HFFc6 (cell line): ENCODE measurements at regions not wholly inside any gene's neighbourhood (a gene's known extent, or its start where the extent isn't known, plus 50 kb on each side); places are given as distances from the start of the nearest gene placed in this dataset.

Experiments
- DNase-seq: peaks from one replicate; pipeline ENCODE4 v3.0.0-alpha.2; 2018
- H3K27ac Mint-ChIP-seq: 2 replicates; pipeline ENCODE4 v1.8.0; 2020; ENCODE audit warnings: mild to moderate bottlenecking, mixed read lengths
- H3K27me3 Mint-ChIP-seq: 2 replicates; pipeline ENCODE4 v1.8.0; 2021; ENCODE audit warnings: mild to moderate bottlenecking, moderate library complexity, mixed read lengths; ENCODE audit not compliant: insufficient read depth
- H3K36me3 Mint-ChIP-seq: 2 replicates; pipeline ENCODE4 v1.8.0; 2021; ENCODE audit warnings: low read depth, mixed read lengths
- H3K4me1 Mint-ChIP-seq: 2 replicates; pipeline ENCODE4 v1.8.0; 2020; ENCODE audit warnings: low read depth, mixed read lengths
- H3K4me3 Mint-ChIP-seq: 2 replicates; pipeline ENCODE4 v1.8.0; 2020; ENCODE audit warnings: mild to moderate bottlenecking, moderate library complexity, mixed read lengths
- H3K9me3 Mint-ChIP-seq: 2 replicates; pipeline ENCODE4 v1.8.0; 2020; ENCODE audit warnings: mild to moderate bottlenecking, mixed read lengths
- TF ChIP-seq, protein P1 (sequence below): fragments of 200-600 bp; sonication (generic); IDR thresholded peaks from 2 replicates; pipeline ENCODE4 v1.5.0; 2021; ENCODE audit warnings: antibody characterized with exemption, mild to moderate bottlenecking

DNA sequence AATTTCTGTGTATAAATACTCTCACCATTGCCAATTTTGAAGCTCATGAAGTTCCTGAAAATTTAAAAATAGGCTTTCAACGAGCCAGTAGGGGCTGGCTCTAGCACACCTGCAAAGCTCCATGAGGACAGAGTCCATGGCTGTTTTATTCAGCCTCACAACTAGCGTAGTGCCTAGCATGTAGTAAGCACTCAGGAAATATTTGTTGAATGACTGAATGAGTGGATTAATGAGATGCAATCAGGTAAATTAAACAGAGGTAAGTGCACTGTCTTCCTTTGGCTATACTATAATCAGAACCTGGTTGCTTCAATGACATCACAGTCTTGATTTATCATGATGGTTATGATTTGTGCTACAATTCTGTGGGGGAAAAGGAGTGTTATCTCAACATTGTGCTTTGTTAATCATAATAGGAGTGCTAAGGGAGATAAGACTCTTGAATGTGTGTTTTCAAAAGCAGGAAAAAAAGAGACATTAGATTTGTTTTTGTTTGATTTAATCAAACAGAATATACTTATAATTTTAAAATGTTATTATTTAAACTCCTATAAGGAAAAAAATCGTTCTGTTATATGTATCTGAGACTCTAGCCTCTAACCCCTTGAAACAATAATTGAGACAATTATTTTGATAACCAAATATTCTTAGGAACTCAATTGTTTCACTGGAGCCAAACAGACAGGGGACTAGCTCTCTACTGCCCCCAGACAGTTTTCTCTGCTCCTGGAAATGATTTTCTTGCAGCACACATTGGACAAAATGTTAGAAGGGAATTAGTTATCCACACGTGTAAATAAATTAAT lies 171.7 kb upstream of the ATP11B start:
- H3K36me3 Mint-ChIP-seq = no peaks in the 10 kb centered on the region
- no peaks in the 10 kb centered on the region for H3K27me3 Mint-ChIP-seq
- no peak overlapping the region for H3K27ac Mint-ChIP-seq
- TF ChIP-seq, protein P1, sequence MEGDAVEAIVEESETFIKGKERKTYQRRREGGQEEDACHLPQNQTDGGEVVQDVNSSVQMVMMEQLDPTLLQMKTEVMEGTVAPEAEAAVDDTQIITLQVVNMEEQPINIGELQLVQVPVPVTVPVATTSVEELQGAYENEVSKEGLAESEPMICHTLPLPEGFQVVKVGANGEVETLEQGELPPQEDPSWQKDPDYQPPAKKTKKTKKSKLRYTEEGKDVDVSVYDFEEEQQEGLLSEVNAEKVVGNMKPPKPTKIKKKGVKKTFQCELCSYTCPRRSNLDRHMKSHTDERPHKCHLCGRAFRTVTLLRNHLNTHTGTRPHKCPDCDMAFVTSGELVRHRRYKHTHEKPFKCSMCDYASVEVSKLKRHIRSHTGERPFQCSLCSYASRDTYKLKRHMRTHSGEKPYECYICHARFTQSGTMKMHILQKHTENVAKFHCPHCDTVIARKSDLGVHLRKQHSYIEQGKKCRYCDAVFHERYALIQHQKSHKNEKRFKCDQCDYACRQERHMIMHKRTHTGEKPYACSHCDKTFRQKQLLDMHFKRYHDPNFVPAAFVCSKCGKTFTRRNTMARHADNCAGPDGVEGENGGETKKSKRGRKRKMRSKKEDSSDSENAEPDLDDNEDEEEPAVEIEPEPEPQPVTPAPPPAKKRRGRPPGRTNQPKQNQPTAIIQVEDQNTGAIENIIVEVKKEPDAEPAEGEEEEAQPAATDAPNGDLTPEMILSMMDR = peak; percentile 10; the same call in 1 of the 2 replicates
- peaks cover 18% of the 10 kb centered on the region for H3K9me3 Mint-ChIP-seq
- no peak for DNase-seq
- H3K4me1 Mint-ChIP-seq = no peaks in the 10 kb centered on the region
- no peak overlapping the region for H3K4me3 Mint-ChIP-seq

DNA sequence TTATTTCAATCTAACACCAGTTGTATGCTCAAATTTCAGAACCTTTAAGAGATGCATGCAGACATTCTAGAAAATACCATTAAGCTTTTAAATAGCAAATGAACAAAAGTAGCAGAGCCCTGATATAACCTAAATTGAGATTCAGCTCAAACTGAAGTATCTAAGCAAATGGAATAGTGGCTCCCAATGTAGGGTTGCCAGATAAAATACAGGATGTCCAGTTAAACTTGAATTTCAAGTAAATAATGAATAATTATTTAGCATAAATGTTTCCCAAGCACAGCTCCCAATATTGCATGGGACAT lies 171.1 kb upstream of the ATP11B start:
- peaks cover 16% of the 10 kb centered on the region for H3K9me3 Mint-ChIP-seq
- no peaks in the 10 kb centered on the region for H3K27me3 Mint-ChIP-seq
- H3K4me1 Mint-ChIP-seq = no peaks in the 10 kb centered on the region
- DNase-seq = no peak
- H3K27ac Mint-ChIP-seq = no peak overlapping the region
- TF ChIP-seq, protein P1 = no peak
- no peaks in the 10 kb centered on the region for H3K36me3 Mint-ChIP-seq
- H3K4me3 Mint-ChIP-seq = no peak overlapping the region

DNA sequence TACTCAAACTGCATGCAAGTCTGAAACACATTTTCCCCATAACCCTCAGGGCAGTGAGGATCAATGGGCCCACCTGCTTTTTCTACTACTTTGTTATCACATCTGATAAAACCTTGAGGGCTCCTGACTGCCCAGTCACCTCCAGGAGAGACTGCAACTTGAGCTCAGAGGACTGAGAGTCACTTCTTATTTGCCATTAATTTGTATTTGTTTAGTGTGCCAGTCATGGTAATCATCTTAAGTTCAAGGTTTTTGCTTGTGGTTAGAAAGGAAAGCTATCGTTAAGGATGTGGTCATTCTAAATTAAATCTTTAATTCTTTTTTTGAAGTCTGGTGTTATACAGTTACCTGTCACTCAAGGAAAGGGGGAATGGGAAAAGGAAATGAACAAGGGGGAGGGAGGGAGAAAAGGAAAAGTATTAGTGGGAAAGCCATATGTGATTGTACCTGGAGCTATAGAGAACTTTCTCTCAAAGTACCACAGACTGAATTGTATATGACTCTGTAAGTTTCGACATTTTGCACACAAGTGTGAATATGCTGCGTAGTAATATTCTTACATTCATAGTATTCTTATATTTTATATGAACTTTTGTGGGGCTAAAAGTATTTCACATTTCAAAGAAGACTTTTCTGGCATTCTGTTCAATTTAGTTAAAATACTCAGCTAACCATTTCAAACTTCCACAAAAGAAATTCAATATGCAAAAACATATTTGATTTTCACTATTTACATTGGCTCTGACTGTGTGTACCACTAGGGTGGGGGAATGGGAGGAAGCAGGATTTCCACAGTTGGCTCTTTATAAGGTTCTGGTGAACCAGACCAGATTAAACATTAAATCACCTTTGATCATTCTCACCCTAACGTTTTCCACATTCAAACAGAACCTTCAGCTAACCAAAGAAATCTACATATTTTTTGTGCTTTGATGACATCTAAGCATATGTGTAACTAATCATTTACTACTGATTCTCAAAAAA lies 166.5 kb upstream of the ATP11B start:
- Mint-ChIP-seq H3K27ac (no peak overlapping the region), H3K27me3 (peaks cover 2% of the 10 kb centered on the region; the same call in 1 of the 2 replicates), H3K4me3 (no peak overlapping the region), H3K36me3 (no peaks in the 10 kb centered on the region), H3K9me3 (peaks cover 31% of the 10 kb centered on the region), H3K4me1 (no peaks in the 10 kb centered on the region)
- TF ChIP-seq, protein P1 = no peak
- DNase-seq = no peak

DNA sequence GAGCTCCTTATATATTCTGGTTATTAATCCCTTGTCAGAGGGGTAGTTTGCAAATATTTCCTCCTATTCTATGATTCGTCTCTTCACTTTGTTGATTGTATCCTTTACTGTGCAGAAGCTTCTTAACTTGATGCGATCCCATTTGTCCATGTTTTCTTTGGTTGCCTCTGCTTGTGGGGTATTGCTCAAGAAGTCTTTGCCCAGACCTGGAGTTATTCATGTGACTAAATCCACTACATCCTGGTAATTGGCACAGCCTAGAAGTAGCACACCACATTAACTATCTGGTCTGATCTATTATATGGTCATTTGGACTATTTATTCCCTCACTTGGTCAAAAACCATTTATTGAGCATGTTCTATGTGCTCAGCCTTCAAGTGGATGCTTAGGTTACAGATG lies 164.8 kb upstream of the ATP11B start:
- peaks cover 43% of the 10 kb centered on the region for H3K9me3 Mint-ChIP-seq
- peaks cover 2% of the 10 kb centered on the region; the same call in 1 of the 2 replicates for H3K27me3 Mint-ChIP-seq
- no peak overlapping the region for H3K27ac Mint-ChIP-seq
- DNase-seq = no peak
- TF ChIP-seq, protein P1 = no peak
- H3K4me1 Mint-ChIP-seq = no peaks in the 10 kb centered on the region
- H3K4me3 Mint-ChIP-seq = no peak overlapping the region
- H3K36me3 Mint-ChIP-seq = no peaks in the 10 kb centered on the region

DNA sequence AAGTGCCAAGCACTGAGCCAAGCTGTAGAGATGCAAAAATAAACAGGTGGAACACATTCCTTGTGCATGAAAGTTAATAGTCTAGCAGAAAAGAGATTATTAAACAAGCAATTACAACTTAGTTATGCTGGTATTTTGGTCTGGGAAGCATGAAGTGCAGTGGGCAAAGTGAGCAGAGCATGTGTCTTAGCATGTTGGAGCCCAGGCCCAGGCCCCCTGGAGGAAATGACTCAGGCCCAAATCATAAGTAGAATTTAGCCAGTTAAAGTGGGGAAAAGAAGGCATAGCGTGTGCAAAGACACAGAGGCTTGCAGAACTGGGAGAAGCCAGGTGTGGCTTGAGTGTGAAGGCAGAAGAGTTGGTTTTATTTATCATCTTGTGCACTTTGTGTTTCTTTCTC lies 163.8 kb upstream of the ATP11B start:
- no peak overlapping the region for H3K4me3 Mint-ChIP-seq
- peaks cover 42% of the 10 kb centered on the region for H3K9me3 Mint-ChIP-seq
- H3K27ac Mint-ChIP-seq = no peak overlapping the region
- TF ChIP-seq, protein P1 = no peak
- no peaks in the 10 kb centered on the region for H3K4me1 Mint-ChIP-seq
- no peak for DNase-seq
- no peaks in the 10 kb centered on the region for H3K36me3 Mint-ChIP-seq
- peaks cover 2% of the 10 kb centered on the region; the same call in 1 of the 2 replicates for H3K27me3 Mint-ChIP-seq
